ENCODE measurements at regions not wholly inside any gene's neighbourhood (a gene's known extent, or its start where the extent isn't known, plus 50 kb on each side); places are given as distances from the start of the nearest gene placed in this dataset.

- TF ChIP-seq CTCF (IDR thresholded peaks at IDR 0.05; ENCODE audit: poor library complexity, severe bottlenecking) (no peak), EZH2 (IDR thresholded peaks at IDR 0.05; ENCODE audit: borderline replicate concordance, insufficient read depth, low read length, poor library complexity, severe bottlenecking) (no peak), POLR2AphosphoS5 (IDR thresholded peaks at IDR 0.05) (no peak), SMC3 (conservative IDR thresholded peaks at IDR 0.05; ENCODE audit: poor library complexity) (no peak), TAF1 (IDR thresholded peaks at IDR 0.05; ENCODE audit: low read depth) (no peak)
- TF ChIP-seq, protein P1, sequence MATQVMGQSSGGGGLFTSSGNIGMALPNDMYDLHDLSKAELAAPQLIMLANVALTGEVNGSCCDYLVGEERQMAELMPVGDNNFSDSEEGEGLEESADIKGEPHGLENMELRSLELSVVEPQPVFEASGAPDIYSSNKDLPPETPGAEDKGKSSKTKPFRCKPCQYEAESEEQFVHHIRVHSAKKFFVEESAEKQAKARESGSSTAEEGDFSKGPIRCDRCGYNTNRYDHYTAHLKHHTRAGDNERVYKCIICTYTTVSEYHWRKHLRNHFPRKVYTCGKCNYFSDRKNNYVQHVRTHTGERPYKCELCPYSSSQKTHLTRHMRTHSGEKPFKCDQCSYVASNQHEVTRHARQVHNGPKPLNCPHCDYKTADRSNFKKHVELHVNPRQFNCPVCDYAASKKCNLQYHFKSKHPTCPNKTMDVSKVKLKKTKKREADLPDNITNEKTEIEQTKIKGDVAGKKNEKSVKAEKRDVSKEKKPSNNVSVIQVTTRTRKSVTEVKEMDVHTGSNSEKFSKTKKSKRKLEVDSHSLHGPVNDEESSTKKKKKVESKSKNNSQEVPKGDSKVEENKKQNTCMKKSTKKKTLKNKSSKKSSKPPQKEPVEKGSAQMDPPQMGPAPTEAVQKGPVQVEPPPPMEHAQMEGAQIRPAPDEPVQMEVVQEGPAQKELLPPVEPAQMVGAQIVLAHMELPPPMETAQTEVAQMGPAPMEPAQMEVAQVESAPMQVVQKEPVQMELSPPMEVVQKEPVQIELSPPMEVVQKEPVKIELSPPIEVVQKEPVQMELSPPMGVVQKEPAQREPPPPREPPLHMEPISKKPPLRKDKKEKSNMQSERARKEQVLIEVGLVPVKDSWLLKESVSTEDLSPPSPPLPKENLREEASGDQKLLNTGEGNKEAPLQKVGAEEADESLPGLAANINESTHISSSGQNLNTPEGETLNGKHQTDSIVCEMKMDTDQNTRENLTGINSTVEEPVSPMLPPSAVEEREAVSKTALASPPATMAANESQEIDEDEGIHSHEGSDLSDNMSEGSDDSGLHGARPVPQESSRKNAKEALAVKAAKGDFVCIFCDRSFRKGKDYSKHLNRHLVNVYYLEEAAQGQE (IDR thresholded peaks at IDR 0.05; ENCODE audit: borderline replicate concordance), result no peak
These were observed 145.6 kb upstream of the NCK2 start for GRCh38 chr2:105598829-105599698.
